ENCODE measurements at regions not wholly inside any gene's neighbourhood (a gene's known extent, or its start where the extent isn't known, plus 50 kb on each side); places are given as distances from the start of the nearest gene placed in this dataset.

DNA sequence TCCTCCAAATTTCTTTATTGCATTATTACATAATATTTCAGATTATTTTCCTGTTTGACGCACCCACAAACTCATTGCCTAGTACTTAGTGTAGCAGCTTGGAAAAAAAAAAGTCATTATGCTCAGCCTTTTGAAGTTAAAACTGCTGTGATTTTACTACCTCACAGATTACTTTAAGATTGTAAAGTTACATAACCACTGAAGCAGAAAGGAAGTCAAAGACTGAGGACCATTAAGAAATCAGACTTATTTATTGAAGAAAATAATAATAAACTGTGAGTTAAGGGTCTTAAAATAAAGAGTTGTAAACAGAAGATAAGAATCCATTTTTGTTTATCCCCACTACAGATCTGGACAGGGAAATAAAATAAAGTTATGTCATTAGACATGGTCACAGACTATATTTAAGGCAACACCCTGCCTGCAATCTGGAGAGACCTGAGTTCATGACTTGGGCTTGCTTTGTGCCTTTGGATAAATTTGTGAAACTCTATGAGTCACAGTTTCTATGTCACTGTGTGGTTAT lies 212.1 kb upstream of the ROBO2 start:
- TF ChIP-seq POLR2AphosphoS5 (IDR thresholded peaks at IDR 0.05; ENCODE audit: low read depth, low read length) (no peak), REST (IDR thresholded peaks at IDR 0.05; ENCODE audit: insufficient read depth in 1 of 2, low read depth in 2 of 2, low read length in 1 of 2) (no peak)
- TF ChIP-seq, protein P1, sequence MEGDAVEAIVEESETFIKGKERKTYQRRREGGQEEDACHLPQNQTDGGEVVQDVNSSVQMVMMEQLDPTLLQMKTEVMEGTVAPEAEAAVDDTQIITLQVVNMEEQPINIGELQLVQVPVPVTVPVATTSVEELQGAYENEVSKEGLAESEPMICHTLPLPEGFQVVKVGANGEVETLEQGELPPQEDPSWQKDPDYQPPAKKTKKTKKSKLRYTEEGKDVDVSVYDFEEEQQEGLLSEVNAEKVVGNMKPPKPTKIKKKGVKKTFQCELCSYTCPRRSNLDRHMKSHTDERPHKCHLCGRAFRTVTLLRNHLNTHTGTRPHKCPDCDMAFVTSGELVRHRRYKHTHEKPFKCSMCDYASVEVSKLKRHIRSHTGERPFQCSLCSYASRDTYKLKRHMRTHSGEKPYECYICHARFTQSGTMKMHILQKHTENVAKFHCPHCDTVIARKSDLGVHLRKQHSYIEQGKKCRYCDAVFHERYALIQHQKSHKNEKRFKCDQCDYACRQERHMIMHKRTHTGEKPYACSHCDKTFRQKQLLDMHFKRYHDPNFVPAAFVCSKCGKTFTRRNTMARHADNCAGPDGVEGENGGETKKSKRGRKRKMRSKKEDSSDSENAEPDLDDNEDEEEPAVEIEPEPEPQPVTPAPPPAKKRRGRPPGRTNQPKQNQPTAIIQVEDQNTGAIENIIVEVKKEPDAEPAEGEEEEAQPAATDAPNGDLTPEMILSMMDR (IDR thresholded peaks at IDR 0.05) = no peak

Measured in Panc1 (cell line).